Neural progenitor cell (in vitro differentiated cells): ENCODE measurements at regions not wholly inside any gene's neighbourhood (a gene's known extent, or its start where the extent isn't known, plus 50 kb on each side); places are given as distances from the start of the nearest gene placed in this dataset.

Source experiments
- DNase-seq: peaks from one replicate; pipeline ENCODE4 v3.0.0-alpha.2; 2016; ENCODE audit warnings: low spot score
- H2AFZ ChIP-seq: fragments of 200-600 bp; sonication (generic); replicated peaks from 2 replicates; pipeline ENCODE4 v1.6.1; 2016; ENCODE audit warnings: antibody characterized with exemption
- H3F3A ChIP-seq: fragments of 200-600 bp; sonication (generic); 2 replicates; pipeline ENCODE4 v1.6.1; 2016; ENCODE audit warnings: antibody characterized with exemption, low read depth
- H3K27ac ChIP-seq: fragments of 200-600 bp; sonication (generic); 2 replicates; pipeline ENCODE4 v1.5.1; 2016; ENCODE audit warnings: mild to moderate bottlenecking
- H3K27me3 ChIP-seq: fragments of 200-600 bp; sonication (generic); 2 replicates; pipeline ENCODE4 v1.6.1; 2016; ENCODE audit warnings: mild to moderate bottlenecking, moderate library complexity
- H3K36me3 ChIP-seq: fragments of 200-600 bp; sonication (generic); 2 replicates; pipeline ENCODE4 v1.5.1; 2016
- H3K4me1 ChIP-seq: fragments of 200-600 bp; sonication (generic); 2 replicates; pipeline ENCODE4 v1.6.1; 2016; ENCODE audit warnings: mixed run types
- H3K4me2 ChIP-seq: fragments of 200-600 bp; sonication (generic); 2 replicates; pipeline ENCODE4 v1.6.1; 2016
- H3K4me3 ChIP-seq: fragments of 200-600 bp; sonication (generic); 2 replicates; pipeline ENCODE4 v1.5.1; 2016
- H3K79me2 ChIP-seq: fragments of 200-600 bp; sonication (generic); 2 replicates; pipeline ENCODE4 v1.6.1; 2016; ENCODE audit warnings: low read depth
- H3K9ac ChIP-seq: fragments of 200-600 bp; sonication (generic); 2 replicates; pipeline ENCODE4 v1.6.1; 2016
- H3K9me3 ChIP-seq: fragments of 200-600 bp; sonication (generic); 2 replicates; pipeline ENCODE4 v1.5.1; 2016; ENCODE audit warnings: low read depth
- H4K20me1 ChIP-seq: fragments of 200-600 bp; sonication (generic); 2 replicates; pipeline ENCODE4 v1.6.1; 2016; ENCODE audit warnings: low read depth
- H3K27ac Mint-ChIP-seq: 3 replicates; pipeline ENCODE4 v1.8.0; 2021; ENCODE audit warnings: mixed read lengths
- H3K27me3 Mint-ChIP-seq: 2 replicates; pipeline ENCODE4 v1.8.0; 2022; ENCODE audit warnings: low read depth, mild to moderate bottlenecking, inconsistent platforms, moderate library complexity, mixed read lengths; ENCODE audit not compliant: insufficient read depth
- H3K36me3 Mint-ChIP-seq: 3 replicates; pipeline ENCODE4 v1.8.0; 2021; ENCODE audit warnings: mixed read lengths
- H3K4me1 Mint-ChIP-seq: 3 replicates; pipeline ENCODE4 v1.8.0; 2021; ENCODE audit warnings: mixed read lengths
- H3K4me3 Mint-ChIP-seq: 3 replicates; pipeline ENCODE4 v1.8.0; 2021; ENCODE audit warnings: mild to moderate bottlenecking, moderate library complexity, mixed read lengths
- H3K9me3 Mint-ChIP-seq: 3 replicates; pipeline ENCODE4 v1.8.0; 2020; ENCODE audit warnings: mixed read lengths
- CTCF ChIP-seq: fragments of 200-600 bp; sonication (generic); IDR thresholded peaks from 2 replicates; pipeline ENCODE4 v1.5.1; 2017; ENCODE audit warnings: antibody characterized with exemption, mild to moderate bottlenecking
- EZH2 ChIP-seq: fragments of 200-600 bp; sonication (generic); IDR thresholded peaks from 2 replicates; pipeline ENCODE4 v1.6.1; 2017; ENCODE audit warnings: antibody characterized with exemption, mild to moderate bottlenecking, moderate library complexity
- EZH2phosphoT487 ChIP-seq: fragments of 200-600 bp; sonication (generic); IDR thresholded peaks from 2 replicates; pipeline ENCODE4 v1.6.1; 2017; ENCODE audit warnings: antibody characterized with exemption

GRCh38 chr1:73909043-73909562 is 288.9 kb downstream of the LRRIQ3 start:
- H3K4me3 Mint-ChIP-seq: no peak overlapping the region

GRCh38 chr1:73907051-73907450 is 290.9 kb downstream of the LRRIQ3 start:
- H3K27ac ChIP-seq: no peak overlapping the region
- Mint-ChIP-seq H3K27ac (peak overlapping the region; percentile 65), H3K27me3 (peaks cover 4% of the 10 kb centered on the region), H3K36me3 (no peaks in the 10 kb centered on the region), H3K9me3 (peaks cover 6% of the 10 kb centered on the region), H3K4me3 (no peak overlapping the region), H3K4me1 (peaks cover 13% of the 10 kb centered on the region)
- no peak for DNase-seq
- no peaks in the 10 kb centered on the region for H4K20me1 ChIP-seq
- H3K9me3 ChIP-seq: no peaks in the 10 kb centered on the region
- H3K4me3 ChIP-seq: no peak overlapping the region
- peak overlapping the region; percentile 21 for H2AFZ ChIP-seq
- H3K9ac ChIP-seq: no peak overlapping the region
- no peaks in the 10 kb centered on the region for H3K36me3 ChIP-seq
- TF ChIP-seq CTCF (no peak), EZH2 (no peak), EZH2phosphoT487 (no peak)
- H3K4me2 ChIP-seq: no peak overlapping the region
- H3K79me2 ChIP-seq: no peaks in the 10 kb centered on the region
- no peaks in the 10 kb centered on the region for H3K27me3 ChIP-seq
- H3K4me1 ChIP-seq: peaks cover 7% of the 10 kb centered on the region
- H3F3A ChIP-seq: peaks cover under 1% of the 10 kb centered on the region

More at GRCh38 chr1:73909043-73909562, 288.9 kb downstream of the LRRIQ3 start:
- Histone ChIP-seq H3K27ac (no peak overlapping the region), H3K9ac (no peak overlapping the region), H4K20me1 (no peaks in the 10 kb centered on the region), H3K79me2 (no peaks in the 10 kb centered on the region), H3K36me3 (no peaks in the 10 kb centered on the region), H3K4me2 (no peak overlapping the region), H3F3A (no peaks in the 10 kb centered on the region), H3K4me3 (no peak overlapping the region), H2AFZ (no peak overlapping the region), H3K4me1 (no peaks in the 10 kb centered on the region), H3K27me3 (no peaks in the 10 kb centered on the region), H3K9me3 (no peaks in the 10 kb centered on the region)
- TF ChIP-seq EZH2 (no peak), CTCF (no peak), EZH2phosphoT487 (no peak)
- Mint-ChIP-seq H3K9me3 (peaks cover 20% of the 10 kb centered on the region), H3K27me3 (peaks cover 8% of the 10 kb centered on the region), H3K27ac (no peak overlapping the region), H3K4me1 (peaks cover 9% of the 10 kb centered on the region), H3K36me3 (peaks cover 4% of the 10 kb centered on the region)
- DNase-seq: no peak

GRCh38 chr1:73903092-73903491 is 294.9 kb downstream of the LRRIQ3 start:
- Histone ChIP-seq H3K27me3 (no peaks in the 10 kb centered on the region), H3K9ac (no peak overlapping the region), H3K79me2 (no peaks in the 10 kb centered on the region), H2AFZ (no peak overlapping the region), H3K4me1 (peaks cover 20% of the 10 kb centered on the region), H3K4me2 (no peak overlapping the region), H3K36me3 (no peaks in the 10 kb centered on the region), H3K27ac (no peak overlapping the region), H4K20me1 (no peaks in the 10 kb centered on the region), H3K4me3 (no peak overlapping the region), H3K9me3 (no peaks in the 10 kb centered on the region), H3F3A (peaks cover 4% of the 10 kb centered on the region)
- Mint-ChIP-seq H3K36me3 (no peaks in the 10 kb centered on the region), H3K9me3 (no peaks in the 10 kb centered on the region), H3K27ac (no peak overlapping the region), H3K4me1 (peaks cover 16% of the 10 kb centered on the region), H3K4me3 (no peak overlapping the region), H3K27me3 (peaks cover 4% of the 10 kb centered on the region)
- no peak for DNase-seq
- TF ChIP-seq EZH2phosphoT487 (no peak), EZH2 (no peak), CTCF (no peak)
